GM10266 (cell line): ENCODE measurements at regions not wholly inside any gene's neighbourhood (a gene's known extent, or its start where the extent isn't known, plus 50 kb on each side); places are given as distances from the start of the nearest gene placed in this dataset.

Experiments
- DNase-seq: peaks from one replicate; pipeline ENCODE4 v3.0.0; 2012; ENCODE audit errors: extremely low spot score
- CTCF ChIP-seq: IDR thresholded peaks from 2 replicates; pipeline ENCODE4 v1.5.1; 2012; ENCODE audit warnings: mild to moderate bottlenecking, low read depth; ENCODE audit not compliant: control insufficient read depth, insufficient read depth; ENCODE audit errors: missing control alignments

- DNase-seq = no peak
- TF ChIP-seq CTCF = no peak
These were observed 286.9 kb upstream of the C2CD4B start for GRCh38 chr15:62452026-62452425.

- DNase-seq = no peak
- TF ChIP-seq CTCF = no peak
These were observed 287.6 kb upstream of the C2CD4B start for GRCh38 chr15:62452667-62453066.

- TF ChIP-seq CTCF = no peak
- DNase-seq = no peak
These were observed 288.3 kb upstream of the C2CD4B start for GRCh38 chr15:62453375-62453774.

- TF ChIP-seq CTCF = no peak
- no peak for DNase-seq
These were observed 288.9 kb upstream of the C2CD4B start for GRCh38 chr15:62453981-62454380.

GRCh38 chr15:62454567-62455172 lies 289.6 kb upstream of the C2CD4B start:
- TF ChIP-seq CTCF = no peak
- no peak for DNase-seq

GRCh38 chr15:62455441-62455921 lies 290.4 kb upstream of the C2CD4B start:
- DNase-seq = no peak
- TF ChIP-seq CTCF = no peak

GRCh38 chr15:62456011-62456920 lies 291.2 kb upstream of the C2CD4B start:
- DNase-seq = no peak
- TF ChIP-seq CTCF = no peak
